Activated T-cell treated with anti-CD3 and anti-CD28 coated beads, Interleukin-2, amount 50 U/mL, for 24 hours (primary cell): ENCODE measurements at regions not wholly inside any gene's neighbourhood (a gene's known extent, or its start where the extent isn't known, plus 50 kb on each side); places are given as distances from the start of the nearest gene placed in this dataset.
A peak's percentile ranks its signal among the peaks of the same experiment; 100 is the strongest.
"Not testable (repeated sequence)": the region's sequence is repeated elsewhere in the genome, so short reads cannot be mapped to it uniquely, and the experiment has no call there.

Source experiments
- DNase-seq: peaks from one replicate; pipeline ENCODE4 v3.0.0-alpha.2; 2020
- H3K27ac Mint-ChIP-seq: 2 replicates; pipeline ENCODE4 v1.8.0; 2020; ENCODE audit warnings: mild to moderate bottlenecking, mixed read lengths
- H3K27me3 Mint-ChIP-seq: 2 replicates; pipeline ENCODE4 v1.8.0; 2020; ENCODE audit warnings: mixed read lengths
- H3K36me3 Mint-ChIP-seq: 2 replicates; pipeline ENCODE4 v1.8.0; 2020; ENCODE audit warnings: low read depth, mixed read lengths
- H3K4me1 Mint-ChIP-seq: 2 replicates; pipeline ENCODE4 v1.8.0; 2020; ENCODE audit warnings: low read depth, mixed read lengths
- H3K4me3 Mint-ChIP-seq: 2 replicates; pipeline ENCODE4 v1.8.0; 2020; ENCODE audit warnings: mild to moderate bottlenecking, moderate library complexity, mixed read lengths
- H3K9me3 Mint-ChIP-seq: 2 replicates; pipeline ENCODE4 v1.8.0; 2020; ENCODE audit warnings: mixed read lengths

DNA sequence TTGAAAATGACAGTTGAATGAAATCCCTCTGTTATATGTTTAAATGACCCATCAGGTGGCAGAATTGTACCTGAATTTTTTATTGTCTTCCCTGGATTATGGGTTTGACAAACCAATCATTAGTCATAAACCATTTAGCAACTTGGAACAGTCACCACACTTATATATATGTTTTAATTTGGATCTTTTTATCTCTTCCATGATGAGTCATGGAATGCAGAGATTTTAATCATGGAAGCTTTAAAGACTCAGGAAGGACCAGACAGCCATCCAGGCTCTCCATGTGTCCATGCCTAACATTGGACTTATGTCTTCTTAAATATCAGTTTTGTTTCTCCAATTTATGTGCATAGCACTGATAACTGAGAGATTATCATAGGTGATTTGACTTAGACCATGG lies 188.3 kb upstream of the ZSWIM2 start:
- Mint-ChIP-seq H3K27ac (no peak overlapping the region), H3K27me3 (no peaks in the 10 kb centered on the region), H3K4me3 (no peak overlapping the region), H3K9me3 (no peaks in the 10 kb centered on the region), H3K4me1 (no peaks in the 10 kb centered on the region), H3K36me3 (no peaks in the 10 kb centered on the region)
- DNase-seq: no peak

DNA sequence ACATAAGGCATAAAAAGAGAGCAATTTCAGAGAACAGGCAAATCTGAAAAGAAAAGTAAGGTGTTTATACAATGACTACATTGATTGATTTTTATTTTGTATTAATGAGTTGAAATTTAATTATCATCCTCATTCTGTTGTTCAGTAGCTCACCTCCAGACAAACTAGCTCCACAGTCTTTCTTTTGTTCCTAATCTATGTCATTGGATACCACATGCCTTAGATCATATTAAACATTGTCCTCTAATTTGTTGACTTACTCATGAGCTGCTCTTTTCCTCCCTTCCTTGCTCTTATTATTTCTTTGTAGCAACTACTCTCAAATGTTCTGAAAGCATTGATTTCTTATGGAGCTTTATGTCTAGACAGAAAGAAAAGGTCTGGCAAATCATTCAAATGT lies 185.5 kb upstream of the ZSWIM2 start:
- Mint-ChIP-seq H3K27me3 (no peaks in the 10 kb centered on the region), H3K4me1 (no peaks in the 10 kb centered on the region), H3K9me3 (no peaks in the 10 kb centered on the region), H3K4me3 (no peak overlapping the region), H3K27ac (no peak overlapping the region), H3K36me3 (no peaks in the 10 kb centered on the region)
- no peak for DNase-seq

DNA sequence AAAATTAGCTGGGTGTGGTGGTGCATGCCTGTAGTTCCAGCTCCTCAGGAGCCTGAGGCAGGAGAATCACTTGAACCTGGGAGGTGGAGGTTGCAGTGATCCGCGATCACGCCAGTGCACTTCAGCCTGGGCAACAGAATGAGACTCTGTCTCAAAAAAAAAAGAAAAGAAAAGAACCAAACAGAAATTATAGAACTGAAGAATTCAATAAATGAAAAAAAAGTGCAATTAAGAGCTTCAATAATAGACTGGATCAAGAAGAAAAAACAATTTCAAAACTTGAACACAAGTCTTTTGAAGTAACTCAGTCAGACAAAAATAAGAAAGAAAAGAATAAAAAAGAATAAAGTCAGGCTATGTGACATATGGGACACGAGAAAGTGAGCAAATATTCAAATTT lies 175.8 kb upstream of the ZSWIM2 start:
- Mint-ChIP-seq H3K4me1 (no peaks in the 10 kb centered on the region), H3K27ac (no peak overlapping the region), H3K4me3 (no peak overlapping the region), H3K9me3 (peaks cover 14% of the 10 kb centered on the region), H3K36me3 (no peaks in the 10 kb centered on the region), H3K27me3 (no peaks in the 10 kb centered on the region)
- DNase-seq: no peak

- H3K9me3 Mint-ChIP-seq, H3K4me1 Mint-ChIP-seq, DNase-seq, H3K27me3 Mint-ChIP-seq, H3K36me3 Mint-ChIP-seq, H3K27ac Mint-ChIP-seq, H3K4me3 Mint-ChIP-seq: not testable (repeated sequence)
Observed at GRCh38 chr2:187023996-187024395, 175.0 kb upstream of the ZSWIM2 start.

DNA sequence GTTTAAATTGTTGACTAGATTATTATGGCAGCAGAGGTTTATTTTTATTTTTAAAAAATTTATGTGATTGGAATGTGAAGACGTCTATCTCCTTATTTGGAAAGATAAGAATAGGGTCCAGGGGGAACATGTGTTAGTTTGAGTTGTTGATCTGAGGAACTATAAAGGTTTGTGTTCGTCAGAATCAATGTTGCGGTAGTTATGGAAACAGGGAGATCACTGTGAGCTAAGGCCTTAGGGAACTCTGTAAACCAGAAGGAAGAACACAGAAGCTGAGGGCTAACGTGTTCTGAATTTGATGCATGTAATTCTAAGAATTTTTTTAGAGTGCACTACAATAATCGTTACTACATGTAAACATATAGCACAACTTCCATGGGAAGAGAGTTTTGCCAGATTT lies 168.5 kb upstream of the ZSWIM2 start:
- Mint-ChIP-seq H3K36me3 (no peaks in the 10 kb centered on the region), H3K27ac (no peak overlapping the region), H3K9me3 (no peaks in the 10 kb centered on the region), H3K4me1 (no peaks in the 10 kb centered on the region), H3K4me3 (no peak overlapping the region), H3K27me3 (no peaks in the 10 kb centered on the region)
- DNase-seq: no peak

- H3K4me1 Mint-ChIP-seq: no peaks in the 10 kb centered on the region
- H3K36me3 Mint-ChIP-seq: no peaks in the 10 kb centered on the region
- H3K27me3 Mint-ChIP-seq: no peaks in the 10 kb centered on the region
- H3K27ac Mint-ChIP-seq: no peak overlapping the region
- no peak overlapping the region for H3K4me3 Mint-ChIP-seq
- no peaks in the 10 kb centered on the region for H3K9me3 Mint-ChIP-seq
- no peak for DNase-seq
Observed at GRCh38 chr2:187013058-187013457, 164.1 kb upstream of the ZSWIM2 start.

- H3K4me1 Mint-ChIP-seq: no peaks in the 10 kb centered on the region
- no peak overlapping the region for H3K4me3 Mint-ChIP-seq
- no peak for DNase-seq
- H3K36me3 Mint-ChIP-seq: no peaks in the 10 kb centered on the region
- H3K27me3 Mint-ChIP-seq: no peaks in the 10 kb centered on the region
- H3K27ac Mint-ChIP-seq: no peak overlapping the region
- H3K9me3 Mint-ChIP-seq: no peaks in the 10 kb centered on the region
Observed at GRCh38 chr2:187011206-187011832, 162.3 kb upstream of the ZSWIM2 start.

GRCh38 chr2:187009483-187010239 lies 160.7 kb upstream of the ZSWIM2 start:
- Mint-ChIP-seq H3K36me3 (no peaks in the 10 kb centered on the region), H3K9me3 (no peaks in the 10 kb centered on the region), H3K27me3 (no peaks in the 10 kb centered on the region), H3K4me3 (no peak overlapping the region), H3K4me1 (no peaks in the 10 kb centered on the region), H3K27ac (no peak overlapping the region)
- no peak for DNase-seq

DNA sequence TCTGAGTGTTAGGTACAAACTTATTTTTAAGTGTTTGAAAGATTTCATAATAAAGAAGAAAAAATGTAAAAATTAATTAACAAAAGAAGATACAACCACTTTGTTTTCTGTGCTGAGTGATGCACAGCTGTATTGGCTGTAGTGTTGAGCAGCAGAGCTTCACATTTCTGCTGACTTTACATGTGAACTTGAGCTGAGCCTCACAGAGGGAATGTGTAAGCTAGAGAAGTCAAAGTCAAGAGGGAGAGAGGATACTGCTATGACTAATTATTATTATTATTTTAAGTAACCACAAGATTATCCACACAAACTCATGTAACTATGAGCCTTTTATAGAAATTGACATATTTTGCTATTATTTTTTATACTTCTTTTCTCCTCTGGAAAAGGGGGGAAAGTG lies 159.1 kb upstream of the ZSWIM2 start:
- no peaks in the 10 kb centered on the region for H3K4me1 Mint-ChIP-seq
- H3K36me3 Mint-ChIP-seq: no peaks in the 10 kb centered on the region
- DNase-seq: no peak
- H3K4me3 Mint-ChIP-seq: no peak overlapping the region
- no peaks in the 10 kb centered on the region for H3K9me3 Mint-ChIP-seq
- no peaks in the 10 kb centered on the region for H3K27me3 Mint-ChIP-seq
- no peak overlapping the region for H3K27ac Mint-ChIP-seq

GRCh38 chr2:187003611-187004010 lies 154.6 kb upstream of the ZSWIM2 start:
- H3K27ac Mint-ChIP-seq: no peak overlapping the region
- no peaks in the 10 kb centered on the region for H3K9me3 Mint-ChIP-seq
- H3K36me3 Mint-ChIP-seq: no peaks in the 10 kb centered on the region
- peak overlapping the region; percentile 54 for H3K4me3 Mint-ChIP-seq
- no peak for DNase-seq
- peaks cover 2% of the 10 kb centered on the region for H3K27me3 Mint-ChIP-seq
- H3K4me1 Mint-ChIP-seq: no peaks in the 10 kb centered on the region

GRCh38 chr2:187003038-187003554 lies 154.1 kb upstream of the ZSWIM2 start:
- peak overlapping the region; percentile 54 for H3K4me3 Mint-ChIP-seq
- H3K27me3 Mint-ChIP-seq: peaks cover 2% of the 10 kb centered on the region
- no peaks in the 10 kb centered on the region for H3K9me3 Mint-ChIP-seq
- no peaks in the 10 kb centered on the region for H3K36me3 Mint-ChIP-seq
- no peaks in the 10 kb centered on the region for H3K4me1 Mint-ChIP-seq
- no peak for DNase-seq
- no peak overlapping the region for H3K27ac Mint-ChIP-seq

GRCh38 chr2:187002242-187002641 lies 153.3 kb upstream of the ZSWIM2 start:
- DNase-seq: no peak
- Mint-ChIP-seq H3K4me1 (no peaks in the 10 kb centered on the region), H3K27me3 (peaks cover 2% of the 10 kb centered on the region), H3K36me3 (no peaks in the 10 kb centered on the region), H3K4me3 (no peak overlapping the region), H3K27ac (no peak overlapping the region), H3K9me3 (no peaks in the 10 kb centered on the region)

GRCh38 chr2:187001248-187001647 lies 152.3 kb upstream of the ZSWIM2 start:
- Mint-ChIP-seq H3K9me3 (no peaks in the 10 kb centered on the region), H3K36me3 (no peaks in the 10 kb centered on the region), H3K27me3 (peaks cover 2% of the 10 kb centered on the region), H3K4me3 (no peak overlapping the region), H3K27ac (no peak overlapping the region), H3K4me1 (no peaks in the 10 kb centered on the region)
- DNase-seq: no peak

GRCh38 chr2:186995092-186995491 lies 146.1 kb upstream of the ZSWIM2 start:
- Mint-ChIP-seq H3K27me3 (no peaks in the 10 kb centered on the region), H3K36me3 (no peaks in the 10 kb centered on the region), H3K4me1 (no peaks in the 10 kb centered on the region), H3K27ac (no peak overlapping the region), H3K9me3 (no peaks in the 10 kb centered on the region), H3K4me3 (no peak overlapping the region)
- no peak for DNase-seq

DNA sequence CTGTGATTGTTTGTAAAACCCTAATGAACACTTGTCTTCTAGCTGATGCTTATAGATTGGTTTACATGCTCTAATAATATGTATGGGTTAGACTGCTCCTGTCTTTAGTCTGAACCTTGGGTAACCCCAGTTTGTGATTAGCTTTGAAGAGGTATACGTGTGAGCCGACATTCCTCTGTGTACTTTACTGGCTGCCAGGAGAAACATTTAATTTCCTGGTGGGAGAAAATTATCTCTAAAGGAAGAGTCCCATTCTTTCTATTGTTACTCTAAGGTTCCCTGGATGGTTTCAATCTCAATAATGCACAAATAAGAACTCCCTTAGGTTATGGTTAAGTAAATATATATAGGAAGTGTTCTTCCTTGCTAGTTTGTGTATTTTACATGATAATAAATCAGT lies 143.6 kb upstream of the ZSWIM2 start:
- H3K27me3 Mint-ChIP-seq: no peaks in the 10 kb centered on the region
- no peak overlapping the region for H3K27ac Mint-ChIP-seq
- H3K9me3 Mint-ChIP-seq: peaks cover 5% of the 10 kb centered on the region
- H3K36me3 Mint-ChIP-seq: no peaks in the 10 kb centered on the region
- H3K4me1 Mint-ChIP-seq: no peaks in the 10 kb centered on the region
- H3K4me3 Mint-ChIP-seq: no peak overlapping the region
- DNase-seq: no peak
